HG03196 (cell line): ENCODE measurements at regions not wholly inside any gene's neighbourhood (a gene's known extent, or its start where the extent isn't known, plus 50 kb on each side); places are given as distances from the start of the nearest gene placed in this dataset.

Source experiments
- ATAC-seq: cut with Tn5 transposase; IDR thresholded peaks from one replicate; pipeline ENCODE4 v1.9.1; 2021; ENCODE audit not compliant: unreplicated experiment

- no peak for ATAC-seq
Measured at GRCh38 chr16:9443864-9444263, 352.4 kb downstream of the HAPSTR1 start.

GRCh38 chr16:9446471-9447194 lies 355.2 kb downstream of the HAPSTR1 start:
- ATAC-seq: no peak

- ATAC-seq: no peak
Measured at GRCh38 chr16:9447195-9447551, 355.7 kb downstream of the HAPSTR1 start.

- no peak for ATAC-seq
Measured at GRCh38 chr16:9447699-9448098, 356.3 kb downstream of the HAPSTR1 start.

- ATAC-seq: no peak
Measured at GRCh38 chr16:9449597-9449996, 358.2 kb downstream of the HAPSTR1 start.

GRCh38 chr16:9457215-9457614 lies 365.8 kb downstream of the HAPSTR1 start:
- ATAC-seq: no peak

GRCh38 chr16:9458816-9459215 lies 367.4 kb downstream of the HAPSTR1 start:
- no peak for ATAC-seq

GRCh38 chr16:9462984-9463383 lies 371.5 kb downstream of the HAPSTR1 start:
- ATAC-seq: no peak

- no peak for ATAC-seq
Measured at GRCh38 chr16:9463461-9463860, 372.0 kb downstream of the HAPSTR1 start.

GRCh38 chr16:9465161-9465560 lies 373.7 kb downstream of the HAPSTR1 start:
- no peak for ATAC-seq

GRCh38 chr16:9469512-9469911 lies 378.1 kb downstream of the HAPSTR1 start:
- ATAC-seq: no peak

GRCh38 chr16:9476744-9477143 lies 385.3 kb downstream of the HAPSTR1 start:
- ATAC-seq: peak; percentile 53

GRCh38 chr16:9479008-9479407 lies 387.6 kb downstream of the HAPSTR1 start:
- ATAC-seq: no peak

- ATAC-seq: no peak
Measured at GRCh38 chr16:9480503-9480902, 389.1 kb downstream of the HAPSTR1 start.

- no peak for ATAC-seq
Measured at GRCh38 chr16:9481747-9482730, 390.6 kb downstream of the HAPSTR1 start.

GRCh38 chr16:9484426-9484825 lies 393.0 kb downstream of the HAPSTR1 start:
- no peak for ATAC-seq

GRCh38 chr16:9484881-9485280 lies 393.4 kb downstream of the HAPSTR1 start:
- no peak for ATAC-seq

- ATAC-seq: no peak
Measured at GRCh38 chr16:9489835-9490467, 398.5 kb downstream of the HAPSTR1 start.

- no peak for ATAC-seq
Measured at GRCh38 chr16:9495824-9496223, 404.4 kb downstream of the HAPSTR1 start.

GRCh38 chr16:9497750-9498149 lies 406.3 kb downstream of the HAPSTR1 start:
- ATAC-seq: no peak

- ATAC-seq: no peak
Measured at GRCh38 chr16:9499941-9500593, 408.6 kb downstream of the HAPSTR1 start.
